NCI-H187 treated with DMSO at 0.1 percent for 48 hours (cell line): ENCODE measurements at regions not wholly inside any gene's neighbourhood (a gene's known extent, or its start where the extent isn't known, plus 50 kb on each side); places are given as distances from the start of the nearest gene placed in this dataset.

Experiments
- DNase-seq: peaks from one replicate; lab custom pipeline; 2025; lab: John Stamatoyannopoulos, UW

GRCh38 chr5:166370928-166371690 lies 1920.3 kb upstream of the WWC1 start:
- DNase-seq: no peak

- DNase-seq: no peak
Observed at GRCh38 chr5:166373817-166374216, 1917.6 kb upstream of the WWC1 start.

- no peak for DNase-seq
Observed at GRCh38 chr5:166377756-166378155, 1913.7 kb upstream of the WWC1 start.

- no peak for DNase-seq
Observed at GRCh38 chr5:166379517-166379916, 1911.9 kb upstream of the WWC1 start.

- DNase-seq: no peak
Observed at GRCh38 chr5:166382031-166382430, 1909.4 kb upstream of the WWC1 start.

- DNase-seq: no peak
Observed at GRCh38 chr5:166398131-166398530, 1893.3 kb upstream of the WWC1 start.

GRCh38 chr5:166399781-166400180 lies 1891.7 kb upstream of the WWC1 start:
- no peak for DNase-seq

- DNase-seq: no peak
Observed at GRCh38 chr5:166401391-166401790, 1890.1 kb upstream of the WWC1 start.

GRCh38 chr5:166412191-166412590 lies 1879.3 kb upstream of the WWC1 start:
- no peak for DNase-seq

- no peak for DNase-seq
Observed at GRCh38 chr5:166427211-166427610, 1864.2 kb upstream of the WWC1 start.

GRCh38 chr5:166428264-166428803 lies 1863.1 kb upstream of the WWC1 start:
- no peak for DNase-seq

- no peak for DNase-seq
Observed at GRCh38 chr5:166430491-166431319, 1860.7 kb upstream of the WWC1 start.

- DNase-seq: no peak
Observed at GRCh38 chr5:166431456-166431855, 1860.0 kb upstream of the WWC1 start.

- no peak for DNase-seq
Observed at GRCh38 chr5:166433679-166434078, 1857.8 kb upstream of the WWC1 start.

GRCh38 chr5:166436872-166437271 lies 1854.6 kb upstream of the WWC1 start:
- no peak for DNase-seq

GRCh38 chr5:166486348-166486747 lies 1805.1 kb upstream of the WWC1 start:
- DNase-seq: no peak

GRCh38 chr5:166488560-166488959 lies 1802.9 kb upstream of the WWC1 start:
- no peak for DNase-seq

GRCh38 chr5:166493040-166493439 lies 1798.4 kb upstream of the WWC1 start:
- DNase-seq: no peak

- DNase-seq: no peak
Observed at GRCh38 chr5:166493612-166494011, 1797.8 kb upstream of the WWC1 start.

- no peak for DNase-seq
Observed at GRCh38 chr5:166497496-166498104, 1793.8 kb upstream of the WWC1 start.

GRCh38 chr5:166499447-166500240 lies 1791.8 kb upstream of the WWC1 start:
- DNase-seq: no peak

GRCh38 chr5:166503506-166503905 lies 1787.9 kb upstream of the WWC1 start:
- no peak for DNase-seq
